Left colon (tissue), 2 donors: ENCODE measurements at regions not wholly inside any gene's neighbourhood (a gene's known extent, or its start where the extent isn't known, plus 50 kb on each side); places are given as distances from the start of the nearest gene placed in this dataset.

Experiments
- ATAC-seq: fragments of 200-7000 bp; cut with Tn5 transposase; one replicate; pipeline ENCODE4 v1.9.1; 2020; ENCODE audit warnings: mild to moderate bottlenecking, moderate library complexity
- DNase-seq, 2 donors: peaks; one replicate each; pipeline ENCODE4 v3.0.0-alpha.2; 2020
- intact Hi-C, 2 donors: fragments of 100-400 bp; cut with DNase I in 1 of 2; cut with micrococcal nuclease in 1 of 2; formaldehyde crosslinking; loops; one replicate each; pipeline versions ENCODE4 v1.11.2 to v1.14.0; 2022; cut with DNase I, micrococcal nuclease
- donor health status: DM: no; HTN: no; CAD: no.
- donor health status: DM: yes; HTN: yes; CAD: no.

DNA sequence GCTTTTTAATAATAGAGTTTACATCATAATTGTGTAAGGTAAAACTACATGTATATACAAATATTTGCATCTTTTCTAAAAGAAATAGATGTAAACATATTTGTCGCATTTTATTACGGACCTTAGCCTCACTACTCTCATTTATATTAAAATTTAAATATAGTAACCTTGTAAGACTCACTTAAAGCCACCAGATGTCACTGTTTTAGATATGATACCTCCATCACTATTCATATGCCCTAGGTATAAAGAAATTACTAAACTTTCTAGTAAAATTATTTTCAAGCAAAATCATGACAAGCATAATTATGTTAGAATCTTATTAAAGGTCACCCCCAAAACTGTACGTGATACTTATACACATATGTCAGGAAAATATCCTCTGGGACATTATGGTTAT, 674.3 kb upstream of the REG3G start:
- no peak for DNase-seq
- intact Hi-C loops = no loop called here

DNA sequence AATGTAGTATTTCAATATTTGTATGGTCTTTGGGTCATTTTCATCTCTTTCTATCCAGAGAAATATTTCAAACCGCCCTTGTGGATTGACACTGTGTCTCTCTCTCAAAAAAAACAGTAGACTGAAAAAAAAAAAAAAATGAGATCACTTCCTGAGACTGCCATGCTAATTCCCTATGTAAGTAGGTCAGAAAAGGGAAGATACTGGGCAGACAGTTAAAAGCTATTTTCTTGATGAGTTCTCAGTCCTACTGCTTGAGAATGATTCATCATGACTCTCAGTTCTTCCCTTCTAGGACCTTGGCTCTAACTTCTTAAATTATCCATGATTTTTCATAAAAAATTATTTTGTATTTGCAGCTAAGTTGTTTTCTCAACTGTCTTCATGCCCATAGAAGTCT, 672.3 kb upstream of the REG3G start:
- intact Hi-C loops = no loop called here
- no peak for ATAC-seq
- no peak for DNase-seq

More for the DNA sequence above, 674.3 kb upstream of the REG3G start:
- no peak for ATAC-seq

DNA sequence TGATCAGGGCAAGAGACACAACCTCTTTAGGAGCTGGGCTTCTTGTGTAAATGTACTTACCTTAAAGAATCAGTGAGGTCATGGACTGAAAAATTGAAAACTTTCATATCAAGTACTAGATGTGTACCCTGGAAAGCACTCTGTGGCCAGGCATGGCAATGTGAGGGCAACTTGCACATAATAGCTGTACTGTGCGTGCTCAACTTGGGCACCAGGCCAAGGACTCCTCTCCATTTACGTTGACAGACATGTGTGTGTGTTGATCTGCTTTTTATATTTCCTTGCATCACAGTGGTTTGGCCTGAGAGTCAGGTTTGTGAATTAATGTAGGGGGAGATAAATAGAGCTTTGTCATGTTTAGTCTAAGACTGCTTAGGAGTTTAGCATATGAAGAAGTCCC, 669.5 kb upstream of the REG3G start:
- intact Hi-C loops = no loop called here

DNA sequence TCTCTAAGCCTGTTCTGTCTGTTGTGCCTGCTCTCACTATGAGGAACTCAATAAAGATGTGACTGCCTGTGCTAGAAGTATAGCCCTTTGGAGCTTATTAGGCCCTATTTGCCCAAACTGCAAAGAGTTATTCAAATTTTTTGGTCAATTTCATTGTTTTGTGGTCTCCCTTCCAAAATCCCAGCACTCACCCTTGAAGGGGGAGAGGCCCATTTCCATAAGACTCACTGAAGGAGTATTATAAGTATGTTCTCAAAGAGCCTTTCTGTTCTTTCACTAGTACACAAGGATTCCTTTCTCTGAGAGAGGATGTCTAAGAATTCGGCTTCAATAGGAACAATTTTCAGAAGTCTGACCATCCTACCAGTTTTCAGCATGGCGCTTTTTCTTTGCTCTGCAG, 641.9 kb upstream of the REG3G start:
- DNase-seq (no peak), ATAC-seq (no peak)
- intact Hi-C loops = no loop called here

More for the DNA sequence above, 669.5 kb upstream of the REG3G start:
- ATAC-seq (no peak), DNase-seq (no peak)

DNA sequence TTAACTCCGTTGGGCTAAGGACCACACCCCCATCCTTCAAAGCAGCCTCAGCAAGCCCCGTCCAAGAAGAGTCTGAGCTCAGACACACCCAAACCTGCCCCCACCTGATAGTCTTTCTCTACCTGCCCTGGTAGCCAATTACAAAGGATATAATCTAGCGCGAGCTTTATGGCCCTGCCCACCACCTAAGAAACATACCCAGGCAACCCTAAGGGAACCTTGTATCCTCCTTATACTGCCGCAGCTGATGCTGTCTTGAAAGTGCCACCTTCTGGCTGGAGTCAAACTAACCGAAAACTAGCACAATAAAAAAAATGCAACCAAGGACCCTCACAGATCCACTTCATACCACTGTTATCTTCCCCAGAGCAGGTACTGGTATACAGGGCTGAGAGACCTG, 628.3 kb upstream of the REG3G start:
- ATAC-seq (no peak), DNase-seq (no peak)
- intact Hi-C loops = no loop called here

DNA sequence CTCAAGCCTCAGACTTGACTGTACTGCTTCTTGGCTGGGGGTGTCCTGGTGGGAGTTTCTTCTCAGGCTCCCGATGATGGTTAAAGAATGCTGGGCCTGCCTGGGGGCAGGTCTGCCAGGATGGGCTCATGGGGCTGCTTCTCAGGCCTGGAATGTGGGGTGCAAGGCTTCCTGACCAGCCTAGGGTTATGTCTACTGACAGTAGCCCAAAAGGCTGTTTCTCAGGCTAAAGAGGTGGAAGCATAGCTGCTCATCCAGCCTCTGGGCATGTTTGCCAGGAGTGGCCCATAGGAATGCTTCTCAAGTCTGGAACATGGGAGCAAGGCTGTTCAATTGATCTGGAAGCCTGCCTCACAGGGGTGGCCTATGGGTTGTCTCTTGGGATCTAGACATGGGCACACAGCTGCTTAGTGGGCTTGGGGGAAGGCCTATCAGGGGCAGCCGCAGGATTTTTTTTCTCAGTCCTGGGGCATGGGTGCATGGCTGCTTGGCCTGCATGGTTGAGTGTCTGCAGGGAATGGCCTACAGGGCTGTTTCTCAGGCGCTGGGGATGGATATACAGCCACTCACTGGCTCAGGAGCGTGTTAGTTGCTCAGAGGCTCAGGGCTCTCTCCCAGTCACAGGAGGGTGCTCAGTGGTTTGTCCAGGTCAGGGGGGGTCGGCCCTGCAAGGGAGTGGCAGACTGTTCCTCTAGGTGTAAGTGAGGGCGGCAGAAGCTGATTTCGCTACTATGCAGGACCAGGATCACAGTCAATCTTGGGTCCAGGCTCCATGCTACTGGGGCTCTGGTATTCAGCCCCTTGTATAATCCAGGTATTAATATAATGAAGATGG, 617.3 kb upstream of the REG3G start:
- intact Hi-C loops = no loop called here
- ATAC-seq (no peak), DNase-seq (no peak)

DNA sequence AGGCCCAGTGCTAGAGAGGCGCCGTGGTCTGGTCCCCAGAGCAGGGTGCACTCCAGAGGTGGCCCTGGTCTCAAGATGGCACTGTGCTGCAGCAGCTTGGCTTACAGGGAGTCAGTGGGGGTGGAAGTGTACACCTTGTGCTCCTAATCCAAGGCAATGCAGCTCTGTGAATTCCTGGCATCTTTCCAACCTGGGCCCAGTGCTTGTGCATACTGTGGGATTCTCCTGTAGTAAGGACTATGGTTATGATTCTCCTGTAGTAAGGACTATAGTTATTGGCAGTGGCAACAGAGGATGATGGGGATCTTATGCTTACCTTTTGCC, 616.7 kb upstream of the REG3G start:
- DNase-seq = no peak
- intact Hi-C loops = no loop called here
- ATAC-seq = no peak

DNA sequence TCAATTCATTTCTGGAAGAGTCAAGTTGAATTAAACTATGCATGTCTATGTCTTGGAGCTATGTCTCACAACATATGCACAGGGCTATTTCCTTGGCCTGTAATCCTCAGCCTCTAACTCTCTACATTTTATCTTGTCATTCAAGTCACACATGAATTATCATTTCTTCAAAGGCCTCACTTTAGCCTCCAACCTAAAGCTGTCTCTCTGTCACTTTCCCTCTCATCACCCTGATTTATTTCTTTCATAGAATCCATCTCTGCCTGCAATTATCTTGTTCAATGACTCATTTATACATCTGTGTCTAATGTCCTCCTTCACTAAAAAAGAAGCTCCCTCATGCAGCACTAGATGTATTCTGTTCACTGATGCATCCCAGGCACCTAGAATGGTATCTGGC, 614.2 kb upstream of the REG3G start:
- DNase-seq (no peak), ATAC-seq (no peak)
- intact Hi-C loops = no loop called here

DNA sequence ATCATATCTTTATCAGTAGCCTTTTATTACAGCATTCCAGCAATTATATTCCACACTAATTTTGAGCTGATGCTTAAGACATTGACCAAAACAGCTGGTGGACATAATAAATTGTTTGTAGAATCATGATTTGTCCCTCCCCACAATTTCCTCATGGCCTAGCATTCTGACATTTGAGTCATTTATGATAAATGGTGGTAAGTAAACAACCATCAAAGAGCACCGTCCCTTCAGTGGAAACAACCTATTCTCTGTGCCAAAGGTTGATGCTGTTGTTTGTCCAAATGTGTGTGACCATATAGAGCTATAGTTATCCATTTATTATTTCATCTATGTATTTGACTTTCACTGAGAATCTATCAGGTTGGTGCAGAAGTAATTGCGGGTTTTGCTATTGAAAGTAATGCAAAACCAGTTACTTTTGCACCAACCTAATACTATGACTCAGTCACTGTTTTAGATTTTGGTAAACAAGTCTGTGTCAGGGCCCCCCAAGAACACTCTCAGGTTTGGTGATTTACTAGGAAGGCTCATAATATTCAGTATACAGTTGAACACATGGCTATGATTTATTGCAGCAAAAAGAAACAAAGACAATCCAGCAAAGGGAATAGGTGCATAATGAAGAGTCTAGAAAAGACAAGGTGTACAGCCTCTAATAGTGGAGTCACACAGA, 608.7 kb upstream of the REG3G start:
- intact Hi-C loops = no loop called here
- no peak for ATAC-seq
- no peak for DNase-seq

DNA sequence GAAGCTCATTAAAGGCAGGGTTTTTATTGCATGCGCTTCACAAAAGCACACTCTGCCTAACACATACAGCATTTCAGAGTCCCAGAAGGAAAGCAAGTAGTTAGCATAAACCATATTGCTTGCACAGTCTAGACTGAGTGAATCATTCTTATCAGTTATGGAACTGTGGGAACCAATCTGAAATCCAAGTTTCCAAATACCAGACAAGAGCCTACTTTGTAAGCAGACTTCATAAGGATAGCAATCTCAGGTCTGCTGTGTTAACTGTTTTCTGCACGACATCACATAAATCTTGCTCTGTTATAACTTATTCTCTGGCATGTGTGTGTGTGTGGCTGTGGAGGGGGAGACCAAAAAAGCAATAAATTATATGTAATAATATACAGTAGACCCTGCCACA, 608.1 kb upstream of the REG3G start:
- DNase-seq (no peak), ATAC-seq (no peak)
- intact Hi-C loops = no loop called here

DNA sequence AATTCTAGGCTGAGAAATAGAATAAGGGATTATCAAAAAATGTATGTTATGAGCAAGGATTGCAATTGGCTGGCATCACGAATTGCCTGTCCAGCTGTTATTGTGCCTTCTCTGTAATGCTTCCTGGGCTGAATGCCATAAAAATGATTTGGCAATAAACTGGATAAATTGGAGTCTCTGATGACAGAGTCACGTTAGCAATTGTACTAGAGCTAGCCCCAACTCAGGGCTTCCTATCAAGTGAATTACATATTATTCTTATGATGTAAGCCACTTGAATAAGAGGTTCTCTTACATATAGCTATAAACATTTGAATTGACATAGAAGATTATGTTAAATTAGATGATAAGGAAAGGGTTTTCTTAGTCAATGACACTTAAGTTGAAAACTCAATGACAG, 607.5 kb upstream of the REG3G start:
- intact Hi-C loops = no loop called here
- ATAC-seq (no peak), DNase-seq (no peak)

DNA sequence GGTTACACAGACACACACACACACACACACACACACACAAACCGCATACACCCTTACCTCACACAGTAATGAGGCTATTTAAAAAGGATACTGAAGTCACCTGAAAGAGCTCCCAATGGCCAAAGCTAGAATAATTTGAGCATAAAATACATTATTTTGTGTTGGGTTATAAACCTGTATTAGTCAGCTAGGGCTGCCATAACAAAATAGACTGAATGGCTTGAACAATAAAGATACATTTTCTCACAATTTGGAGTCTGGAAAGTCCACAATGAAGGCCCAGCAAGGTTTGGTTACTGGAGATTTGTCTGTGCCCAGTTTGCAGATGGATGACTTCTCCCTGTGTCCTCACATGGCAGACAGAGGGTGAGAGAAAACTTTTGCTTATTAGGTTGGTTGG, 605.4 kb upstream of the REG3G start:
- no peak for DNase-seq
- intact Hi-C loops = no loop called here
- no peak for ATAC-seq

DNA sequence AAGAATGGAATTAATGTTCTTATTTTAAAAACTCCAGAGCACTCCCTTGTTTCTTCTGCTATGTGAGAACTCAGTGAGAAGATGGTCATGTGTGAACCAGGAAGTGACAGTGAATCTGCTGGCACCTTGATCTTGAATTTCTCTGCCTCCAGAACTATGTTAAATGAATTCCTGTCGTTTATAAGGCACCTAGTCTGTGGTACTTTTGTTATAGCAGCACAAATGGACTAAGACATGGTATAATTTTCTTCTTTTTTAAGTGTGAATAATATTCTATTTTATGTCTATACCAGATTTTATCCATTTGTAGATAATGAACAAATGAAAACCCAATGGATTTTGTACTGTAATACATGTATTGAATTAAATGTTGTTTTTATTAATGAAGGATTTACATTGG, 601.9 kb upstream of the REG3G start:
- ATAC-seq (no peak), DNase-seq (no peak)
- intact Hi-C loops = no loop called here

DNA sequence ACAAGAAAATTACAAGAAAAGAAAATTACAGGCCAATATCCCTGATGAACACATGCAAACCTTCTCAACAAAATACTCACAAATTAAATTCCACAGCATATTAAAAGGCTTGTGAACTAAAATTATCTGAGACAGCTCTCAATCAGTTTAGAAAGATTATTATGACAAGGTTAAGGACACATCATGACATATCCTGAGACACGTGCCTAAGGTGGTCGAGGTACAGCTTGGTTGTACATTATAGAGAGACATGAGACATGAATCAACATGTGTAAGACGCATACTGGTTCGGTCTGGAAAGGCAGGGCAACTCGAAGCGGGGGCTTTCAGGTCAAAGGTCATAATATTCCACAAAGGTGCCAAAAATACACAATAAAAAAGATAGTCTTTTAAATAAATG, 598.3 kb upstream of the REG3G start:
- intact Hi-C loops = no loop called here
- DNase-seq = no peak
- ATAC-seq = no peak

DNA sequence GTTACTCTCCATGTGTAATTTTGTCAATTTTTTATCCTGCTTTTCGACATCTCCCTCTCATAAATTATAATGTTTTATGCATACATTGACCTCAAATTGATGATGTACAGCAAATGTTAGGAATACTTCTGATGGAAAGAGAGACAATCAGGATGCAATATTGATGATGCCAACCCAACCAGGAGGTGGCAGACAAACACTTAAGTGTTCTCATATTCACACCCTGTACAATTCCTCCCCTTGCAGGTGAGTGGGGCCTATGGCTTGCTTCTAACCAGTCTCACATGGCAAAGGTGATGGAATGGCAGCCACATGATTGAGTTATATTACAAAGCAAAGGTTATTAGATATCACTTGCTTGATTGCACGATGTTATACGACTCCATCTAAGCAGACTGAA, 594.3 kb upstream of the REG3G start:
- no peak for ATAC-seq
- intact Hi-C loops = no loop called here
- no peak for DNase-seq

DNA sequence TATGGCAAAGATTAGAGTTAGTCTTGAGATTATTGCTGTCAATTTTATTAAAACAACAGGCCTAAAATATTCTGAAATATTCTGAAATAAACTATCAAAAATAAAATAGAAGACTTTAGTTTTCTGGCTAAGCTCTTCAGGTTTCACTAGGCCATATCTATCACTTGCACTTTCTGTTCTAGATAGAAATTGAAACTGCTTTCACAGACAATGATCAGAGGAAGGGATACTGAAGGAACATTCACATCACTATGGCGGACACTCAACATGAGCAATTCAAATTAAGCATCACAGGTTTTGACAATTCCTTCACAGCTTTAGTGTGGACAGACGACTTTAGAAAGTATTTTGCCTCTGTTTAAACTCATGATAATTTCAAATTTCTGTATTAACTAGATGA, 586.4 kb upstream of the REG3G start:
- no peak for ATAC-seq
- intact Hi-C loops = no loop called here
- DNase-seq = no peak

DNA sequence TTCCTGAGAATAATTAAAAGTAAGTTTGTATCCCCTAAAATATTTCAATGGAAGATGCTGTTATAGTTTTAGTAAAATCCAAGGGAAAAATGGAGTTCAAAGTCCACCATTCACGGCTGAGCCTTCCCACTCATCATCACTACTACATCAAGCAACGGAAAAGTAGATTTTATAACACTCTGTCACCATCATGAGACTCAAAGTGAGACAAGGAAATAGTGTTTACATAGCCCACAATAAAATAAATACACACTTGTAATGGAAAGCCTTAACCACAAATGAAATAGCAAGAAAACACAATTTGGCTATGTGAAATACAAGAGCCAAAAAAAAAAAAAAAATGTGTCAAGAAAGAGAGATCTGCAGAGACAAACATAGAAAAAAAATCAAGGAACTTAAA, 569.9 kb upstream of the REG3G start:
- intact Hi-C loops = no loop called here
- DNase-seq = no peak
- no peak for ATAC-seq

DNA sequence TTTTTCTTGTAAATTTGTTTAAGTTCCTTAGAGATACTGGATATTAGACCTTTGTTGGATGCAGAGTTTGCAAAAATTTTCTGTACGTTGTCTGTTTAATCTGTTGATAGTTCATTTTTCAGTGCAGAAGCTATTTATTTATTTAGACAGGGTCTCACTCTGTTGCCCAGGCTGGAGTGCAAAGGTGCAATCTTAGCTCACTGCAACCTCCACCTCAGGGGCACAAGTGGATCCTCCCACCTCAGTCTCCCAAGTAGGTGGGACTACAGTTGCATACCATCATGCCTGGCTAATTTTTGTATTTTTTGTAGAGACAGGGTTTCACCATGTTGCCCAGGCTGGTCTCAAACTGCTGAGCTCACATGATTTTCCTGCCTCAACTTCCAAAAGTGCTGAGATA, 568.2 kb upstream of the REG3G start:
- intact Hi-C loops = no loop called here
- no peak for DNase-seq
- no peak for ATAC-seq

DNA sequence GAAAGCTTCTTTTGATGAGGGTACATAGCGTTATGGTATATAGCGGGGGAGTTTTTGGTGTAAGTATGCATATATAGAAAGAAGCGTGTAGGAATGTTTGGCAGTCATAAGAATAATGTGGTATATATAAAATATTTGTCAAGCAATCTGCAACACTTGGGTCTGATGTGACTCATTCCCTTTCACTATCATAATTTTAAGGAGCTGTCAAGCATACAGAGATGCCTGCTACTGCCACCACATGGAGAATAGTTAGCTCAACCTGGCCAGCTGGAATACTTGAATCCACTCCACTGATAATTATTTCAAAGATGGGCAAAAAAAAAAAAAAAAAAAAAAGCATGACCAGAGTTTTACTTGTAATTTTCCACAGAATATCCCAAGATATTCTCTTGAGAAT, 559.8 kb upstream of the REG3G start:
- DNase-seq (no peak), ATAC-seq (no peak)
- intact Hi-C loops = no loop called here

DNA sequence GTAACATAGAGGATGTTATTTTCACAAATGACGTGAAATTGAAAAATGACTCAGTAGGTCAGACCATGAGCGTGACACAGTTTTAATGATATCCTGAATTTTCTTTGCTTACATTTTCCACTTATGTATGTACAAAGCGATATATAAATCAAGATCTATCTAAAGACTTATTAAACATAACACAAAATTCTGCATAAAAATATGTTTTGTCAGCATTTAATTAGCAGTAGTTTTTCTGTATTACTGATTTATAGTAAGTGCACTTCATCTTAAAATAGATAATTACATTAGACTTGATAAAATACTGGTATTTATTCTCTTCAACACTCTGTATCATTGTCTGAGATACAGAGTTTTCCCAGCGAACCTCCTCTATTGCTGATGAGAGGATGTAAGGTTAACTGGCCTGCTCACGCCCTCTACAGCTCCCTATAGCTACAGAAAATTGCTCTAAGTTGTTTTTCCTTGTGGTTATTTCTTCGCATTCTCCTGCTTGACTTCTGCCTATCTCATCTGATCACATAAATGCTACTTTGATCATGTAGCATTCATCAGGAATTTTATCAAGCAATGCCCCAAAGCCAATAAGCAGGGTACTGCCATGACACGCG, 548.8 kb upstream of the REG3G start:
- intact Hi-C loops = no loop called here
- ATAC-seq (no peak), DNase-seq (no peak)

DNA sequence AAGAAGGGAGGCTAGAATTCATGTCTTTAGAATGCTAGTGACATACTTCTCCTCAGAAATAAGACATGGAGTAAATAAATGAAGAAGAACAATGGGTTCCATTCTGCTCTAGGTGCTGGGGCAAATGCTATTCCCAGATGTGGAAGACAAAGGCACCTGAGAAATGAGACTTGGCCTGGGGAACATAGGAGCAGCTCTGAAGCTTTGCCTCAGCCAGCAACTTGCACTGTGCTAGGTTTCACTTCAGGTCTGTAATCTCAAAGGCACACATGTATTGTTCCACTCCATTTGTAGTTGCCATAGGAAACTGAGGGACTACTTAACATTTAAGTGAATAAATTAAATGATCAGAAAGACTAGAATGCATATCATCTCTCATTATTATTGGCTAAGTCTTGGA, 538.9 kb upstream of the REG3G start:
- ATAC-seq = no peak
- DNase-seq = no peak
- intact Hi-C loops = no loop called here
